ENCODE measurements at regions not wholly inside any gene's neighbourhood (a gene's known extent, or its start where the extent isn't known, plus 50 kb on each side); places are given as distances from the start of the nearest gene placed in this dataset.
"Not testable (repeated sequence)": the region's sequence is repeated elsewhere in the genome, so short reads cannot be mapped to it uniquely, and the experiment has no call there.

GRCh38 chr13:18824678-18825077 lies 356.9 kb downstream of the TUBA3C start:
- not testable (repeated sequence) for H3K27me3 ChIP-seq; ATAC-seq (ENCODE audit: low FRiP score in 2 of 2); H3K4me3 ChIP-seq; DNase-seq; H3K36me3 ChIP-seq; H3K9me3 ChIP-seq; H3K4me1 ChIP-seq; H3K27ac ChIP-seq
- WGBS, 2 donors, result 29% methylated on average over 1 of the region's 1 CpG; no CpG with 5 or more reads in 1 of the 2 donors

DNA sequence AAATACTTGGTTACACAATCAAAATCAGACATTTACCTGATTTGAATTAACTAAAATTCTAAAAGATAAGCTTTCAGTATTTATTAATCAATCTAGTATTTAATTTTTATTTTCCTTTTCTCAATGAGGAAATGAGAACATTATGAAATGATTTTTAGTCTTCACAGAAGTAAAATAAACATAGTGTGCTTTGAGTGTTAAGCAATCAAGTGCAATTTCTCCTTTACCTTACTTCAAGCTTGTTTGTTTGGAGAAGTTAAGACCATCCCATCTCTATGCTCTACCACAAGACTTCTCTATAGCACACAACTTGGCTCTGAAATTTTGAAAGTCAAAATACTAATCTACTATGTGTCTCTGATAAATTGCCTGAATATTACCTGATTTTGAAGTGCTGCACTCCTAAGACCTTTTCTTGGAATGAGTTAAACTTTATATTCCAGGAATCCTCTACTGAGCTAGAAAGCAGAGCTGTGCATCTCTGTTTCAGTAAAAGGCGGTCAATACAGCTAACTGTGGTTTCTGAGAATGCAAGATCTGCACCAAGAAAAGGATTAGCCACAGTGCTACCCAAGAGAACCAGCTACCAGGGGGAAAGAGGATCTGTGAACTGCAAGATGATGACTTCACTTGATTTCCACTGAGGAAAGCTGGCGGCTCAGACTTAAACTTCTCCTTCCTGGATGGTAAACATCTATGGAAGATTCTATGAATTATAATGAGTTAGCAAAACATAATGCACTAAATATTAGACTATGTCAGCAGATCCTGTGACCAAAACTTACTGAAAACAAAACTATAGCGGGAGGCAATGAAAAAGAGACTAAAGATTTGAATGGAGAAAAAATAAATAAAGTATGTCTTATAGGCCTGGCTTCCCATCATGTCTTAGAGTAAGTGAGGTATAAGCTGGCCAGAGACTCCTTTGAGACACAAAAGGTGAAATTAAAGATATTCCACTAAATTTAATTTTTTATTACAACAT lies 358.7 kb downstream of the TUBA3C start:
- H3K36me3 ChIP-seq, H3K9me3 ChIP-seq: not testable (repeated sequence)
- 58 to 80% methylated on average over 3 of the region's 3 CpGs for WGBS, 2 donors

GRCh38 chr13:18773988-18774387 lies 407.6 kb downstream of the TUBA3C start:
- DNase-seq; H3K36me3 ChIP-seq; H3K27ac ChIP-seq; H3K4me3 ChIP-seq; ATAC-seq (ENCODE audit: low FRiP score in 2 of 2); H3K9me3 ChIP-seq; H3K4me1 ChIP-seq; H3K27me3 ChIP-seq: not testable (repeated sequence)
- 83 to 100% methylated on average over 2 of the region's 2 CpGs for WGBS, 2 donors

More for the DNA sequence above, 358.7 kb downstream of the TUBA3C start:
- not testable (repeated sequence) for H3K4me3 ChIP-seq; ATAC-seq (ENCODE audit: low FRiP score in 2 of 2); H3K27ac ChIP-seq; H3K27me3 ChIP-seq; H3K4me1 ChIP-seq; DNase-seq

GRCh38 chr13:18741696-18742095 lies 439.9 kb downstream of the TUBA3C start:
- not testable (repeated sequence) for H3K4me1 ChIP-seq; ATAC-seq (ENCODE audit: low FRiP score in 2 of 2); H3K27ac ChIP-seq; H3K9me3 ChIP-seq; H3K4me3 ChIP-seq; DNase-seq; H3K27me3 ChIP-seq; H3K36me3 ChIP-seq
- WGBS, 2 donors, result 57 to 64% methylated on average over 1 to 3 of the region's 4 CpGs

- ATAC-seq (ENCODE audit: low FRiP score in 2 of 2), result peak in 1 of 2 donors; percentile 43
- no peaks in the 10 kb centered on the region for H3K36me3 ChIP-seq
Measured at GRCh38 chr13:18739310-18739709, 442.3 kb downstream of the TUBA3C start.

DNA sequence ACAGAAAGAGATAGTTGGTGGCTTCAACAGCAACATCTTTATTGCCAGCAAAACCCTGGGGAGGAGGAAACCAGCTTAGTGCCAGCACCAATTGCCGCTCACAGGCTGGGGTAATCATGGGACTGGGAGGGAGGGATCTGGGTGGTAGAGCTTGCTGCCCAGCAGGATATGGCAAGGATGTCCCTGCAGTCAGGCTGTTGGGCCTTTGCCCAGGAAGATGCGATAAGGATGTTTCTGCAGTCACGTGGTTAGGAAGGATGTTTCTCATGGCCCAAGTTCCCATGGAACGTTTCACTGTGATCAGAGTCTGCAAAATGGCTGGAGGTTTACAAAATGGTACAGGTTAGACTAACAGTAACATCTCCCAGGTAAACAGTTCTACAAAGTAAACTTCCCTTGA lies 443.5 kb downstream of the TUBA3C start:
- not testable (repeated sequence) for H3K4me3 ChIP-seq; ATAC-seq (ENCODE audit: low FRiP score in 2 of 2); H3K27me3 ChIP-seq; H3K27ac ChIP-seq; DNase-seq; H3K4me1 ChIP-seq; H3K36me3 ChIP-seq
- peaks cover 0 to 11% (median 0%) of the 10 kb centered on the region in 4 donors for H3K9me3 ChIP-seq
- WGBS, 2 donors, result 65 to 72% methylated on average over 4 of the region's 4 CpGs

More at GRCh38 chr13:18739310-18739709, 442.3 kb downstream of the TUBA3C start:
- DNase-seq, result no peak
- no peak overlapping the region for H3K4me3 ChIP-seq
- TF ChIP-seq POLR2AphosphoS5 (IDR thresholded peaks at IDR 0.05), result no peak
- TF ChIP-seq POLR2A (IDR thresholded peaks at IDR 0.05), result no peak
- TF ChIP-seq, protein P1, sequence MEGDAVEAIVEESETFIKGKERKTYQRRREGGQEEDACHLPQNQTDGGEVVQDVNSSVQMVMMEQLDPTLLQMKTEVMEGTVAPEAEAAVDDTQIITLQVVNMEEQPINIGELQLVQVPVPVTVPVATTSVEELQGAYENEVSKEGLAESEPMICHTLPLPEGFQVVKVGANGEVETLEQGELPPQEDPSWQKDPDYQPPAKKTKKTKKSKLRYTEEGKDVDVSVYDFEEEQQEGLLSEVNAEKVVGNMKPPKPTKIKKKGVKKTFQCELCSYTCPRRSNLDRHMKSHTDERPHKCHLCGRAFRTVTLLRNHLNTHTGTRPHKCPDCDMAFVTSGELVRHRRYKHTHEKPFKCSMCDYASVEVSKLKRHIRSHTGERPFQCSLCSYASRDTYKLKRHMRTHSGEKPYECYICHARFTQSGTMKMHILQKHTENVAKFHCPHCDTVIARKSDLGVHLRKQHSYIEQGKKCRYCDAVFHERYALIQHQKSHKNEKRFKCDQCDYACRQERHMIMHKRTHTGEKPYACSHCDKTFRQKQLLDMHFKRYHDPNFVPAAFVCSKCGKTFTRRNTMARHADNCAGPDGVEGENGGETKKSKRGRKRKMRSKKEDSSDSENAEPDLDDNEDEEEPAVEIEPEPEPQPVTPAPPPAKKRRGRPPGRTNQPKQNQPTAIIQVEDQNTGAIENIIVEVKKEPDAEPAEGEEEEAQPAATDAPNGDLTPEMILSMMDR (IDR thresholded peaks at IDR 0.05), result no peak
- no peak for TF ChIP-seq EP300 (IDR thresholded peaks at IDR 0.05)
- 72 to 75% methylated on average over 2 of the region's 2 CpGs for WGBS, 2 donors
- no peaks in the 10 kb centered on the region for H3K4me1 ChIP-seq
- no peak overlapping the region for H3K27ac ChIP-seq
- peaks cover 0 to 4% (median 0%) of the 10 kb centered on the region in 4 donors for H3K9me3 ChIP-seq
- no peaks in the 10 kb centered on the region for H3K27me3 ChIP-seq

GRCh38 chr13:18727138-18727537 lies 454.5 kb downstream of the TUBA3C start:
- H3K27ac ChIP-seq; H3K4me1 ChIP-seq; H3K9me3 ChIP-seq; H3K27me3 ChIP-seq; H3K4me3 ChIP-seq; ATAC-seq (ENCODE audit: low FRiP score in 2 of 2); H3K36me3 ChIP-seq: not testable (repeated sequence)
- DNase-seq, result peak in 1 of 2 donors; percentile 61
- WGBS, 2 donors, result 77 to 90% methylated on average over 13 to 14 of the region's 17 CpGs

- H3K27me3 ChIP-seq; H3K27ac ChIP-seq; H3K9me3 ChIP-seq; H3K4me3 ChIP-seq; H3K36me3 ChIP-seq; ATAC-seq (ENCODE audit: low FRiP score in 2 of 2); H3K4me1 ChIP-seq: not testable (repeated sequence)
- 90 to 96% methylated on average over 7 to 17 of the region's 17 CpGs for WGBS, 2 donors
- DNase-seq, result peak in 1 of 2 donors; percentile 59
Measured at GRCh38 chr13:18726524-18726923, 455.1 kb downstream of the TUBA3C start.

DNA sequence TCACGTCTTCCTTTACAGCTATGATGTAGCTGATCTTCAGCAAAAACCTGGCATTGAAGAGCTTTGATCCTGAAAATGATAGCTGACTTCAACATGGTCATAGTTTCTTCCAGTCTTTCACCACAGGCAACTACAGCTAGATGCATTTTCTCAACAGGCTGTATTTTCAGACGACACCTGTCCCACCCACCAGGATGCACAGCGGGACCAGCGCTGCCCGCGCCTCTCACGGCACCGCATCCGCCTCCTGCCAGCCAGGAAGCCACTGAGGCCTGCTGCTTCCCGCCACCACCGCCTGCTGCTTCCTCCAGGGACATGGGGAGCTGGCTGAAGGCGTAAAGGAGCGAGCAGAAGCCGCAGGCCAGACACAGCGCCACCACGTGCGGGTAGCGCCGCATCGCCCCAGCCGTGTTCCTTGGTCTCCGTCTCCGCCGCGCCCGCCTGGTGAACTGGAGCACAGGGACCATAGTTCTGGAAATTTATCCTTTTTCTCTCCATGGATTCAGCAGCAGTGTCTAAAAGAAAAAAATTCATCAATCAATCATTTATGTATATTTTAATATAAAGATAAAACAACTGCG lies 456.3 kb downstream of the TUBA3C start:
- peak in 1 of 2 donors; percentile 50 for DNase-seq
- not testable (repeated sequence) for H3K9me3 ChIP-seq; H3K27ac ChIP-seq; H3K4me1 ChIP-seq; ATAC-seq (ENCODE audit: low FRiP score in 2 of 2); H3K27me3 ChIP-seq; H3K36me3 ChIP-seq; H3K4me3 ChIP-seq
- WGBS, 2 donors, result 61 to 76% methylated on average over 7 to 10 of the region's 27 CpGs
